Gastroesophageal sphincter (tissue), 3 donors: ENCODE measurements at regions not wholly inside any gene's neighbourhood (a gene's known extent, or its start where the extent isn't known, plus 50 kb on each side); places are given as distances from the start of the nearest gene placed in this dataset.

Source experiments
- CTCF ChIP-seq, 4 experiments: fragments of 200-600 bp in 2 of 4; fragments of 450-650 bp in 2 of 4; sonication (generic) in 1 of 4; IDR thresholded peaks; one replicate each; pipeline ENCODE4 v1.5.1; 2017 to 2019; ENCODE audit warnings: antibody characterized with exemption in 4 of 4, mild to moderate bottlenecking in 2 of 4, moderate library complexity in 2 of 4
- POLR2A ChIP-seq, 2 donors: fragments of 450-650 bp; IDR thresholded peaks; one replicate each; pipeline ENCODE4 v1.6.1; 2017; ENCODE audit warnings: antibody characterized with exemption in 2 of 2, mild to moderate bottlenecking in 2 of 2, moderate library complexity in 1 of 2
- POLR2AphosphoS5 ChIP-seq: sonication (generic); formaldehyde crosslinking; IDR thresholded peaks from one replicate; pipeline ENCODE4 v1.6.1; 2017; ENCODE audit warnings: antibody characterized with exemption

GRCh38 chr5:37929791-37930190 is 90.0 kb upstream of the GDNF start:
- TF ChIP-seq CTCF (IDR thresholded peaks at IDR 0.05): no peak
- no peak for TF ChIP-seq POLR2A (IDR thresholded peaks at IDR 0.05)
- TF ChIP-seq POLR2AphosphoS5: no peak
